ENCODE measurements at regions not wholly inside any gene's neighbourhood (a gene's known extent, or its start where the extent isn't known, plus 50 kb on each side); places are given as distances from the start of the nearest gene placed in this dataset.

DNA sequence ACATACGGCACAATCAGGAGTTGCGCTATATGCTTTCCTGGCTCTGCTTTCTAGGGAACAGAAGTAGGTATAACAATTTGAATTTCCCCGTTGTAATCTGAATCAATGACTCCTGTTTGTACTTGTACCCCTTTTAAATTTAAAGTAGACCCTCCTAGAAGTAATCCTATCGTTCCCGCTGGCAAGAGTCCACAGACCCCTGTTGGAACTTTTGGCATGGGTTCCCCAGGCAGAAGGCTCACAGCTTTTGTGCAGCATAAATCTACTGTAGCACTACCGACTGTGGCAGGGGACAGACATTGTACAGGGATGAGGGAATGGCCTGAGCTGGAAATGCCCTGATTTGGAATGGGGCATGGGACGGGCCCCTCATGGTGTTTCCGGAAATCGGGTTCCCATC, 705.2 kb downstream of the LRFN5 start:
- Histone ChIP-seq H2AK5ac (ENCODE audit: low read length) (no peak overlapping the region), H3K4me3 (ENCODE audit: low read length) (no peak overlapping the region), H3K56ac (ENCODE audit: low read length) (no peak overlapping the region), H3K79me2 (ENCODE audit: control insufficient read depth, insufficient read depth, low read length) (no peaks in the 10 kb centered on the region), H4K8ac (ENCODE audit: low read depth, low read length) (no peak overlapping the region), H2BK120ac (ENCODE audit: low read depth, low read length) (no peak overlapping the region), H3K27me3 (ENCODE audit: insufficient read depth, low read length, poor library complexity) (no peaks in the 10 kb centered on the region), H3K36me3 (ENCODE audit: control insufficient read depth, insufficient read depth, low read length) (no peaks in the 10 kb centered on the region), H3K4me2 (ENCODE audit: low read length) (no peak overlapping the region), H2BK15ac (replicated peaks; ENCODE audit: low read depth) (no peak overlapping the region), H3K79me1 (ENCODE audit: low read length) (no peaks in the 10 kb centered on the region), H3K23ac (ENCODE audit: low read length) (no peak overlapping the region), H4K5ac (ENCODE audit: low read length) (no peak overlapping the region), H3K9ac (ENCODE audit: low read length) (no peak overlapping the region), H3K4me1 (ENCODE audit: control insufficient read depth, low read depth, low read length) (no peaks in the 10 kb centered on the region), H3K18ac (ENCODE audit: low read length) (no peak overlapping the region), H3K4ac (ENCODE audit: low read depth, low read length) (no peak overlapping the region), H2BK5ac (ENCODE audit: low read length) (no peak overlapping the region), H3K27ac (ENCODE audit: low read depth, low read length) (no peak overlapping the region)
- WGBS (ENCODE audit: extremely low coverage, insufficient coverage, low lambda C conversion rate) = no CpG with 5 or more reads among the region's 9 CpGs
- DNase-seq = no peak

DNA sequence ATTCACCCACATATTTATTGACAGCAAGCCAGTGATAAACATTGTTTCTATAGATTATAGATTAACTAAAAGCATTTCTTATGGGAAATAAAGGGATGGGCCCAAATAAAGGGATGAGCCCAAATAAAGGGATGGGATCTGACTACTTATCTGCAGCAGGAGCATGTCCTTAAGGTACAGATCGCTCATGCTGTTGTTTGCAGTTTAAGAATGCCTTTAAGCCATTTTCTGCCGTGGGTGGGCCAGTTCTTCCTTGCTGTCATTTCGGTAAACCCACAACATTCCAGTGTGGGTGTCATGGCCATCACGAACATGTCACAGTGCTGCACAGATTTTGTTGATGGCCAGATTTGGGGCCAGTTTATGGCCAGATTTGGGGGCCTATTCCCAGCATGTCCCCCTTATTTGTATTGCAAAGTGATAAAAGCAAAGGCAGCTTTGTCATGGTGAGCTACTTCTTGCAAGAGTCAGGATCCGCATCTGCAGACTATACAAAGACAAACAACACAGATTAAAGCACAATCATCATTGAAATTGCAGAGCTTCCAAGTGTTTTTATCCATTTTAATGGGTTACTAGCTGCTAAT, 700.7 kb downstream of the LRFN5 start:
- Histone ChIP-seq H3K4me3 (ENCODE audit: low read length) (no peak overlapping the region), H2AK5ac (ENCODE audit: low read length) (no peak overlapping the region)
- no CpG with 5 or more reads among the region's 5 CpGs for WGBS (ENCODE audit: extremely low coverage, insufficient coverage, low lambda C conversion rate)

DNA sequence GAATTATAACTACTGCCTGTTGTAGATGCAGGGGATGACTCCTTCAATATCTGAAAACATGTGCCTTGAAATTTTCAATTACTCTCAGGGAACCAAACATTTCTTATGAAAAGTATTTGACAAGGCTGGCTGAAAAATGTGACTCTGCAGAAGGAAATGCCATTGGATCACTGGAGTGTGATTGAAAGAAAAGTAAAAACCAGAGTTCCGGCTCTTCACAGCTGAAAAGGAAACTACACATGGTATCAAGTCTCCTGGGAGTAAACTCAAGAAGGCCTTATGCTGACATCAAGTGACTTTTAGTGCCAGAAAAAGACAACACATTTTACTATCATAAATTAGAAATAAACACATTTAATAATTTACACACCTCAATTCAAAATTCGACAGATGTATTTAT, 693.0 kb downstream of the LRFN5 start:
- H3K79me1 ChIP-seq (ENCODE audit: low read length) = no peaks in the 10 kb centered on the region
- no peaks in the 10 kb centered on the region for H3K4me1 ChIP-seq (ENCODE audit: control insufficient read depth, low read depth, low read length)
- H3K9ac ChIP-seq (ENCODE audit: low read length) = no peak overlapping the region
- no peaks in the 10 kb centered on the region for H3K27me3 ChIP-seq (ENCODE audit: insufficient read depth, low read length, poor library complexity)
- H2AK5ac ChIP-seq (ENCODE audit: low read length) = no peak overlapping the region
- H3K56ac ChIP-seq (ENCODE audit: low read length) = no peak overlapping the region
- no peak overlapping the region for H2BK15ac ChIP-seq (replicated peaks; ENCODE audit: low read depth)
- H4K8ac ChIP-seq (ENCODE audit: low read depth, low read length) = no peak overlapping the region
- no peak overlapping the region for H3K4ac ChIP-seq (ENCODE audit: low read depth, low read length)
- no peak overlapping the region for H2BK120ac ChIP-seq (ENCODE audit: low read depth, low read length)
- no peak overlapping the region for H3K4me3 ChIP-seq (ENCODE audit: low read length)
- no peak overlapping the region for H2BK5ac ChIP-seq (ENCODE audit: low read length)
- 100% methylated on average over 1 of the region's 2 CpGs for WGBS (ENCODE audit: extremely low coverage, insufficient coverage, low lambda C conversion rate)
- H3K27ac ChIP-seq (ENCODE audit: low read depth, low read length) = no peak overlapping the region
- H4K5ac ChIP-seq (ENCODE audit: low read length) = no peak overlapping the region
- no peaks in the 10 kb centered on the region for H3K36me3 ChIP-seq (ENCODE audit: control insufficient read depth, insufficient read depth, low read length)
- DNase-seq = no peak
- no peak overlapping the region for H3K18ac ChIP-seq (ENCODE audit: low read length)
- H3K79me2 ChIP-seq (ENCODE audit: control insufficient read depth, insufficient read depth, low read length) = no peaks in the 10 kb centered on the region
- no peak overlapping the region for H3K4me2 ChIP-seq (ENCODE audit: low read length)
- no peak overlapping the region for H3K23ac ChIP-seq (ENCODE audit: low read length)

More for the DNA sequence above, 700.7 kb downstream of the LRFN5 start:
- Histone ChIP-seq H3K4me2 (ENCODE audit: low read length) (no peak overlapping the region), H3K27me3 (ENCODE audit: insufficient read depth, low read length, poor library complexity) (no peaks in the 10 kb centered on the region), H2BK5ac (ENCODE audit: low read length) (no peak overlapping the region), H4K5ac (ENCODE audit: low read length) (no peak overlapping the region), H3K18ac (ENCODE audit: low read length) (no peak overlapping the region), H3K9ac (ENCODE audit: low read length) (no peak overlapping the region), H3K4ac (ENCODE audit: low read depth, low read length) (no peak overlapping the region), H3K27ac (ENCODE audit: low read depth, low read length) (no peak overlapping the region), H4K8ac (ENCODE audit: low read depth, low read length) (no peak overlapping the region), H3K79me1 (ENCODE audit: low read length) (no peaks in the 10 kb centered on the region), H3K56ac (ENCODE audit: low read length) (no peak overlapping the region), H2BK15ac (replicated peaks; ENCODE audit: low read depth) (no peak overlapping the region), H2BK120ac (ENCODE audit: low read depth, low read length) (no peak overlapping the region), H3K79me2 (ENCODE audit: control insufficient read depth, insufficient read depth, low read length) (no peaks in the 10 kb centered on the region), H3K36me3 (ENCODE audit: control insufficient read depth, insufficient read depth, low read length) (no peaks in the 10 kb centered on the region), H3K4me1 (ENCODE audit: control insufficient read depth, low read depth, low read length) (no peaks in the 10 kb centered on the region), H3K23ac (ENCODE audit: low read length) (no peak overlapping the region)
- DNase-seq = peak; percentile 21

DNA sequence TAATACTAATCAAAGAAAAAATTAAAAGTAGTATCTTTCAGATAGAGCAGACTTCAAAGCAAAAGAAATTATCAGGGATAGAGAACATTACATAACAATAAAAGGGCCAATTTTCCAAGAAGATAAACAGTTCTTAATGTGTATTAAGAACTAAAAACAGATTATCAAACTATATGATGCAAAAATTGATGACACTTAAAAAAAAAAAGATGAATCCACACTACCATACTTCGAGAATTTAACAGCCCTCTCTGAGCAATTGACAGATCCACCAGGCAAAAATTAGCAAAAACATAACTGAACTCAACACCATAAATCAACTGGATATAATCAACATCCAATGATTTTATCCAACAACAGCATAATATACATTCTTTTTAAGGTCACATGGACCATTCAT, 686.5 kb downstream of the LRFN5 start:
- Histone ChIP-seq H3K23ac (ENCODE audit: low read length) (no peak overlapping the region), H3K4ac (ENCODE audit: low read depth, low read length) (no peak overlapping the region), H2BK15ac (replicated peaks; ENCODE audit: low read depth) (no peak overlapping the region), H2AK5ac (ENCODE audit: low read length) (no peak overlapping the region), H3K4me3 (ENCODE audit: low read length) (no peak overlapping the region), H3K56ac (ENCODE audit: low read length) (no peak overlapping the region), H4K8ac (ENCODE audit: low read depth, low read length) (no peak overlapping the region), H4K5ac (ENCODE audit: low read length) (no peak overlapping the region), H2BK5ac (ENCODE audit: low read length) (no peak overlapping the region), H2BK120ac (ENCODE audit: low read depth, low read length) (no peak overlapping the region), H3K9ac (ENCODE audit: low read length) (no peak overlapping the region), H3K79me2 (ENCODE audit: control insufficient read depth, insufficient read depth, low read length) (no peaks in the 10 kb centered on the region), H3K36me3 (ENCODE audit: control insufficient read depth, insufficient read depth, low read length) (no peaks in the 10 kb centered on the region), H3K27ac (ENCODE audit: low read depth, low read length) (no peak overlapping the region), H3K4me2 (ENCODE audit: low read length) (no peak overlapping the region), H3K79me1 (ENCODE audit: low read length) (no peaks in the 10 kb centered on the region), H3K27me3 (ENCODE audit: insufficient read depth, low read length, poor library complexity) (no peaks in the 10 kb centered on the region), H3K4me1 (ENCODE audit: control insufficient read depth, low read depth, low read length) (no peaks in the 10 kb centered on the region), H3K18ac (ENCODE audit: low read length) (no peak overlapping the region)
- DNase-seq = no peak
- no CpG with 5 or more reads among the region's 1 CpG for WGBS (ENCODE audit: extremely low coverage, insufficient coverage, low lambda C conversion rate)

DNA sequence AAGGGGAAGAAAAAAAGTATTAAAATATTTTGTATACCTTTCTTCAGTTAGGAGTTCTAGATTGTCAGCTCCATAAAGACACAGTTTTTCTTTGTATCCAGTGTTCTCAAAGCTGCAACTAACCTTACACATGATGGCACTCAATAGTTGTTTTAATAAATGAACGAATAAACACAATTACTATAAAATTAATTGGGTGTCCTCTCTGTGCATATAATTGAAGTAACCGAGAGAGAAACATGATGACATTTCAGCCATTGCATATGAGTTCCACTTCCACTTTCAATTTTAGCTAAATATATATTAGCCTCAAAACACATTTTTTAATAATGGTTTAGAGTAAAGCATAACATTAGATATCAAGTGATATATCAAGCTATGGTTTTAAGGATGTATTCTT, 671.2 kb downstream of the LRFN5 start:
- no peak overlapping the region for H3K23ac ChIP-seq (ENCODE audit: low read length)
- no peaks in the 10 kb centered on the region for H3K79me1 ChIP-seq (ENCODE audit: low read length)
- no peaks in the 10 kb centered on the region for H3K27me3 ChIP-seq (ENCODE audit: insufficient read depth, low read length, poor library complexity)
- DNase-seq = no peak
- H4K8ac ChIP-seq (ENCODE audit: low read depth, low read length) = no peak overlapping the region
- H3K4me1 ChIP-seq (ENCODE audit: control insufficient read depth, low read depth, low read length) = no peaks in the 10 kb centered on the region
- H3K4me3 ChIP-seq (ENCODE audit: low read length) = no peak overlapping the region
- H3K79me2 ChIP-seq (ENCODE audit: control insufficient read depth, insufficient read depth, low read length) = no peaks in the 10 kb centered on the region
- H3K18ac ChIP-seq (ENCODE audit: low read length) = no peak overlapping the region
- no CpG with 5 or more reads among the region's 2 CpGs for WGBS (ENCODE audit: extremely low coverage, insufficient coverage, low lambda C conversion rate)
- no peaks in the 10 kb centered on the region for H3K36me3 ChIP-seq (ENCODE audit: control insufficient read depth, insufficient read depth, low read length)
- H2AK5ac ChIP-seq (ENCODE audit: low read length) = no peak overlapping the region
- no peak overlapping the region for H2BK5ac ChIP-seq (ENCODE audit: low read length)
- H3K4ac ChIP-seq (ENCODE audit: low read depth, low read length) = no peak overlapping the region
- no peak overlapping the region for H3K9ac ChIP-seq (ENCODE audit: low read length)
- H3K56ac ChIP-seq (ENCODE audit: low read length) = no peak overlapping the region
- H4K5ac ChIP-seq (ENCODE audit: low read length) = no peak overlapping the region
- H2BK120ac ChIP-seq (ENCODE audit: low read depth, low read length) = no peak overlapping the region
- H2BK15ac ChIP-seq (replicated peaks; ENCODE audit: low read depth) = no peak overlapping the region
- no peak overlapping the region for H3K4me2 ChIP-seq (ENCODE audit: low read length)
- H3K27ac ChIP-seq (ENCODE audit: low read depth, low read length) = no peak overlapping the region

DNA sequence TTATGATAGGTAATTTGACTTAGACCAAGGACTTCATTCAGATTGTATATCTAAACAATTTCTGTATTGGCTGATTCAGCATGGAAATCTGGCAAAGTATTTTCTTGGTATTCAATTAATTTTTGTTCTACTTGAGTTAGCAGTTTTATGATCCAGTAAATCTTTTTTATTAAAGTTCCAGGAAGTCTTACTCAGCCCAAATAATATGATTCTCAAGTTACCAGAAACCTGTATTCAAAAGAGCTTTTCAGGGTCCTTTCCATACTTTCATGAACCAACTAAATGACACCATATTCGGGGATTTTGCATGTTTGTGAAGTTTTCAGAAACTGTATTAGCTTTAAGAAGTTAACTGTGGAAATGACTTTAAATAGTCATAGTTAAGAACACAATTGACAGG, 662.6 kb downstream of the LRFN5 start:
- no peak overlapping the region for H3K56ac ChIP-seq (ENCODE audit: low read length)
- H4K8ac ChIP-seq (ENCODE audit: low read depth, low read length) = no peak overlapping the region
- no peak overlapping the region for H2BK120ac ChIP-seq (ENCODE audit: low read depth, low read length)
- H2BK15ac ChIP-seq (replicated peaks; ENCODE audit: low read depth) = no peak overlapping the region
- no peaks in the 10 kb centered on the region for H3K4me1 ChIP-seq (ENCODE audit: control insufficient read depth, low read depth, low read length)
- H4K5ac ChIP-seq (ENCODE audit: low read length) = no peak overlapping the region
- H3K27me3 ChIP-seq (ENCODE audit: insufficient read depth, low read length, poor library complexity) = no peaks in the 10 kb centered on the region
- no peak overlapping the region for H3K9ac ChIP-seq (ENCODE audit: low read length)
- no peak for DNase-seq
- H2BK5ac ChIP-seq (ENCODE audit: low read length) = no peak overlapping the region
- no peaks in the 10 kb centered on the region for H3K79me2 ChIP-seq (ENCODE audit: control insufficient read depth, insufficient read depth, low read length)
- H3K36me3 ChIP-seq (ENCODE audit: control insufficient read depth, insufficient read depth, low read length) = no peaks in the 10 kb centered on the region
- H3K18ac ChIP-seq (ENCODE audit: low read length) = no peak overlapping the region
- no peak overlapping the region for H3K27ac ChIP-seq (ENCODE audit: low read depth, low read length)
- no peak overlapping the region for H3K4me3 ChIP-seq (ENCODE audit: low read length)
- no peak overlapping the region for H2AK5ac ChIP-seq (ENCODE audit: low read length)
- H3K4ac ChIP-seq (ENCODE audit: low read depth, low read length) = no peak overlapping the region
- no peaks in the 10 kb centered on the region for H3K79me1 ChIP-seq (ENCODE audit: low read length)
- no peak overlapping the region for H3K23ac ChIP-seq (ENCODE audit: low read length)
- no peak overlapping the region for H3K4me2 ChIP-seq (ENCODE audit: low read length)
- no CpG with 5 or more reads among the region's 1 CpG for WGBS (ENCODE audit: extremely low coverage, insufficient coverage, low lambda C conversion rate)
